Activated B cell treated with CpG ODN at 0.5 μM for 24 hours (primary cell): ENCODE measurements at regions not wholly inside any gene's neighbourhood (a gene's known extent, or its start where the extent isn't known, plus 50 kb on each side); places are given as distances from the start of the nearest gene placed in this dataset.

Source experiments
- ATAC-seq: fragments of 200-7000 bp; cut with Tn5 transposase; one replicate; pipeline ENCODE4 v1.10.0; 2021; ENCODE audit warnings: low read depth, mild to moderate bottlenecking, moderate library complexity
- CTCF ChIA-PET: fragments of 350-600 bp; sonication (Branson Sonifier 250); formaldehyde crosslinking; loops from one replicate; lab custom pipeline; 2021; ENCODE audit warnings: antibody characterized with exemption; lab: Charles Lee
- POLR2A ChIA-PET: fragments of 350-600 bp; sonication (Branson Sonifier 250); formaldehyde crosslinking; loops from one replicate; lab custom pipeline; 2021; ENCODE audit warnings: antibody characterized with exemption; lab: Charles Lee
- DNase-seq: peaks from one replicate; pipeline ENCODE4 v3.0.0; 2022
- H3K27ac Mint-ChIP-seq: one replicate; pipeline ENCODE4 v1.8.0; 2020; ENCODE audit warnings: mixed read lengths
- H3K27me3 Mint-ChIP-seq: one replicate; pipeline ENCODE4 v1.8.0; 2021; ENCODE audit warnings: mixed read lengths
- H3K36me3 Mint-ChIP-seq: one replicate; pipeline ENCODE4 v1.8.0; 2021; ENCODE audit warnings: low read depth, mixed read lengths
- H3K4me1 Mint-ChIP-seq: one replicate; pipeline ENCODE4 v1.8.0; 2021; ENCODE audit warnings: mixed read lengths
- H3K4me3 Mint-ChIP-seq: one replicate; pipeline ENCODE4 v1.8.0; 2020; ENCODE audit warnings: mild to moderate bottlenecking, mixed read lengths
- H3K9me3 Mint-ChIP-seq: one replicate; pipeline ENCODE4 v1.8.0; 2020; ENCODE audit warnings: mixed read lengths
- intact Hi-C: fragments of 100-400 bp; cut with micrococcal nuclease; formaldehyde crosslinking; loops from one replicate; pipeline ENCODE4 v1.15.1; 2024
- TF ChIP-seq, protein P1 (sequence below): fragments of 200-600 bp; IDR thresholded peaks from one replicate; pipeline ENCODE4 v1.8.0; 2022; ENCODE audit warnings: antibody characterized with exemption, mild to moderate bottlenecking

DNA sequence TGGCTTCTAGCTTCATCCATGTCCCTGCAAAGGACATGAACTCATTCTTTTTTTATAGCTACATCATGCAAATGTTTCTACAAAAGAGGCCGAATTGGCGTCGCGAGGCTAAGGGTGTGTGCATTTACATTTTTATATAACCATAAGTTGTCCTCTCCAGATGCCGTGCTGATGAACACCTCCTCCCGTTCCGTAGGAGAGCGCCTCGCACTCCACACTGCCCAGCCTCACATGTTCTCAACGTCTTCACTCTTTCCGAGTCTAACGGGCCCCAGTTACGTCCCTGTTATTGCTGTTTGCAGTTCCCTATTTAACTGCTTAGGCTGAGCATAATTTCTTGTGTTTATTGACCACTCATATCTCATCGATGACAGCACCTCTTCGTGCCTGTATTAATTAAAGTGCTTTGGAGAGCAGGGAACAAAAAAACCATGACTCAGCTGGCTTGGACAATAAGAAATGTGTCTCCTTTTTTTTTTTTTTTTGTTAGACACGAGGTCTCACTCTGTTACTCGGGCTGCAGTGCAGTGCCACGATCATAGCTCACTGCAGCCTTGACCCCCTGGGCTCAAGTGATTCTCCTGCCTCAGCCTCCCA lies 113.5 kb upstream of the SDK1 start:
- Mint-ChIP-seq H3K27ac (no peak overlapping the region), H3K4me3 (no peak overlapping the region), H3K4me1 (no peaks in the 10 kb centered on the region), H3K27me3 (peaks cover 7% of the 10 kb centered on the region), H3K9me3 (no peaks in the 10 kb centered on the region), H3K36me3 (no peaks in the 10 kb centered on the region)
- ATAC-seq (no peak), DNase-seq (no peak)
- TF ChIP-seq, protein P1, sequence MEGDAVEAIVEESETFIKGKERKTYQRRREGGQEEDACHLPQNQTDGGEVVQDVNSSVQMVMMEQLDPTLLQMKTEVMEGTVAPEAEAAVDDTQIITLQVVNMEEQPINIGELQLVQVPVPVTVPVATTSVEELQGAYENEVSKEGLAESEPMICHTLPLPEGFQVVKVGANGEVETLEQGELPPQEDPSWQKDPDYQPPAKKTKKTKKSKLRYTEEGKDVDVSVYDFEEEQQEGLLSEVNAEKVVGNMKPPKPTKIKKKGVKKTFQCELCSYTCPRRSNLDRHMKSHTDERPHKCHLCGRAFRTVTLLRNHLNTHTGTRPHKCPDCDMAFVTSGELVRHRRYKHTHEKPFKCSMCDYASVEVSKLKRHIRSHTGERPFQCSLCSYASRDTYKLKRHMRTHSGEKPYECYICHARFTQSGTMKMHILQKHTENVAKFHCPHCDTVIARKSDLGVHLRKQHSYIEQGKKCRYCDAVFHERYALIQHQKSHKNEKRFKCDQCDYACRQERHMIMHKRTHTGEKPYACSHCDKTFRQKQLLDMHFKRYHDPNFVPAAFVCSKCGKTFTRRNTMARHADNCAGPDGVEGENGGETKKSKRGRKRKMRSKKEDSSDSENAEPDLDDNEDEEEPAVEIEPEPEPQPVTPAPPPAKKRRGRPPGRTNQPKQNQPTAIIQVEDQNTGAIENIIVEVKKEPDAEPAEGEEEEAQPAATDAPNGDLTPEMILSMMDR: no peak
- ChIA-PET CTCF (no interaction called here), POLR2A (no interaction called here)
- intact Hi-C loops: no loop called here

DNA sequence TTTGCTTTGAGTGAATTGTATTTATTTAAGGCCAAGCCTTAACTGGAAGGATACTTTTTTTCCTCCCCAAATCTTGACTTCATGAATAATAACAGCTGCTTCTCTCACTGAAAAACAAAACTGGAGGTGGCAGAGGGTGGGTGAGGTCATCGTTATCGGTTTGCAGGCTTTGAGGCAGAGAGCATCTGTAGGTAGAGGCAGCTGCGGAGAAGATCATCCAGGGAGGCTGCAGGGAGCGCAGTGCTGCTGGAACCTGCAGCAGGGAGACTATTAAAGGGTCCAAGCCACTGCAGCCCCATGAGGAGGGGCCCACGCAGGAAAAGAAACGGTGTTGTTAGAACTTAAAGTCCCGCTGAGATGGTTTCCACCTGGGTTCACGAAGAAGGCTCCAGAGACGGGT lies 112.1 kb upstream of the SDK1 start:
- Mint-ChIP-seq H3K27me3 (peaks cover 7% of the 10 kb centered on the region), H3K27ac (no peak overlapping the region), H3K36me3 (no peaks in the 10 kb centered on the region), H3K9me3 (no peaks in the 10 kb centered on the region), H3K4me1 (no peaks in the 10 kb centered on the region), H3K4me3 (no peak overlapping the region)
- ATAC-seq: no peak
- CTCF ChIA-PET: no interaction called here
- intact Hi-C loops: no loop called here
- TF ChIP-seq, protein P1: no peak
- no peak for DNase-seq
- POLR2A ChIA-PET: no interaction called here

DNA sequence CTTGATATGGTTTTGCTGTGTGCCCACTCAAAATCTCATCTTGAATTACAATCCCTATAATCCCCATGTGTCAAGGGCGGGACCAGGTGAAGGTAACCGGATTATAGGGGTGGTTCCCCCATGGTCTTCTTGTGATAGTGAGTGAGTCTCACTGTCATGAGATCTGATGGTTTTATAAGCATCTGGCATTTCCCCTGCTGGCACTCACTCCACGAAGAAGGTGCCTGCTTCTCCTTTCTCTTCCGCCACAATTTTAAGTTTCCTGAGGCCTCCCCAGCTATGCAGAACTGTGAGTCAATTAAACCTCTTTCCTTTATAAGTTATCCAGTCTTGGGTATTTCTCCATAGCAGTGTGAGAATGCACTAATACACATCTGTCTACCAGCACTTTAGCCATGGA lies 109.5 kb upstream of the SDK1 start:
- Mint-ChIP-seq H3K4me3 (no peak overlapping the region), H3K4me1 (no peaks in the 10 kb centered on the region), H3K27me3 (peaks cover 7% of the 10 kb centered on the region), H3K27ac (no peak overlapping the region), H3K9me3 (no peaks in the 10 kb centered on the region), H3K36me3 (no peaks in the 10 kb centered on the region)
- TF ChIP-seq, protein P1: no peak
- intact Hi-C loops: no loop called here
- DNase-seq (no peak), ATAC-seq (no peak)
- POLR2A ChIA-PET: no interaction called here
- CTCF ChIA-PET: no interaction called here

DNA sequence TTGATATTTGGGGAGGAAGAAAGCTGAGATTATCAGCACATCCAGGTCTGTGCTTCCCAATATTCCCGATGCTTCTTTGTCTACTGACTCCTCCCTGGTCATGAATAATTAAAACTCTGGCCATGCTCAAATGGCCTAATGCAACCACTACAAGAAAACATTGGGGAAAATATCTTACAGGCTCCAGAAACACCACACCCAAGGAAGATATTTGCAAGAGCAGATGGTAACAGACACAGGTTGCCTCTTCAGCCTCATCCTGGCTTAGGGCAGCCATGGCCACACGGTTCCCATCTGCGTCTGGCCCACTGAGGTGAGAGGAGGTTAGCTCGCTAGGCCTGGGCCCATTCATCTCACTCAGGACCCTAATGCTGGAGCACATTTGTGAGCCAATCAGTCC lies 108.4 kb upstream of the SDK1 start:
- H3K27ac Mint-ChIP-seq: no peak overlapping the region
- H3K4me1 Mint-ChIP-seq: no peaks in the 10 kb centered on the region
- ChIA-PET POLR2A (no interaction called here), CTCF (no interaction called here)
- intact Hi-C loops: no loop called here
- no peak overlapping the region for H3K4me3 Mint-ChIP-seq
- peaks cover 7% of the 10 kb centered on the region for H3K27me3 Mint-ChIP-seq
- H3K36me3 Mint-ChIP-seq: no peaks in the 10 kb centered on the region
- no peaks in the 10 kb centered on the region for H3K9me3 Mint-ChIP-seq
- TF ChIP-seq, protein P1: no peak
- DNase-seq (no peak), ATAC-seq (no peak)

DNA sequence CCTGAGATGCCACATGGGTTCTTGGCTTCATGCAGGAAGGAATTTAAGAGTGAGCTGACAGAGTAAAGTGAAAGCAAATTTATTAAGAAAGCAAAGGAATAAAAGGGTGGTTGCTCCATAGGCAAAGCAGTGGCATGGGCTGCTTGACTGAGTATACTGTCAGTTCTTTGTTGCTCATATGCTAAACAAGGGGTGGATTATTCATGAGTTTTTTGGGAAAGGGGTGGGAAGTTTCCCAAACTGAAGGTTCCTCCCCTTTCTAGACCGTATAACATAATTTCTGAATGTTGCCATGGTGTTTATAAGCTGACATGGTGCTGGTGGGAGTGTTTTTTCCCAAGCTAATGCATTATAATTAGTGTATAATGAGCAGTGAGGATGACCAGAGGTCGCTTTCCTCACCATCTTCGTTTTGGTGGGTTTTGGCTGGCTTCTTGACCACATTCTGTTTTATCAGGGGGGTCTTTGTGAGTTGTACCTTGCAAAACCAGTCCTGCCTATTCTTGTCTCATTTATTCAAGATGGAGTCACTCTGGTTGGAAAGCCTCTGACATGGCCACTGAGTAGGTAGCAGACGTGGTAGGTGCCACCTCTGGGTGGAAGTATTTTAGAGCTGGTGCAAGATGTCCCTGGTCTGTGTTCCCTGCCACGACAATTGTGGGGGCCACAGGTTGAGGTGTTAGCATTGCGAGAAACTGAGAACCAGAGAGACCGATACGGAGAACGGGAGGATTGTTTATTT lies 107.5 kb upstream of the SDK1 start:
- Mint-ChIP-seq H3K36me3 (no peaks in the 10 kb centered on the region), H3K27me3 (peaks cover 7% of the 10 kb centered on the region), H3K27ac (no peak overlapping the region), H3K4me1 (no peaks in the 10 kb centered on the region), H3K9me3 (no peaks in the 10 kb centered on the region), H3K4me3 (no peak overlapping the region)
- no peak for ATAC-seq
- ChIA-PET POLR2A (no interaction called here), CTCF (no interaction called here)
- intact Hi-C loops: no loop called here
- TF ChIP-seq, protein P1: no peak
- no peak for DNase-seq
